ENCODE measurements at regions not wholly inside any gene's neighbourhood (a gene's known extent, or its start where the extent isn't known, plus 50 kb on each side); places are given as distances from the start of the nearest gene placed in this dataset.

DNA sequence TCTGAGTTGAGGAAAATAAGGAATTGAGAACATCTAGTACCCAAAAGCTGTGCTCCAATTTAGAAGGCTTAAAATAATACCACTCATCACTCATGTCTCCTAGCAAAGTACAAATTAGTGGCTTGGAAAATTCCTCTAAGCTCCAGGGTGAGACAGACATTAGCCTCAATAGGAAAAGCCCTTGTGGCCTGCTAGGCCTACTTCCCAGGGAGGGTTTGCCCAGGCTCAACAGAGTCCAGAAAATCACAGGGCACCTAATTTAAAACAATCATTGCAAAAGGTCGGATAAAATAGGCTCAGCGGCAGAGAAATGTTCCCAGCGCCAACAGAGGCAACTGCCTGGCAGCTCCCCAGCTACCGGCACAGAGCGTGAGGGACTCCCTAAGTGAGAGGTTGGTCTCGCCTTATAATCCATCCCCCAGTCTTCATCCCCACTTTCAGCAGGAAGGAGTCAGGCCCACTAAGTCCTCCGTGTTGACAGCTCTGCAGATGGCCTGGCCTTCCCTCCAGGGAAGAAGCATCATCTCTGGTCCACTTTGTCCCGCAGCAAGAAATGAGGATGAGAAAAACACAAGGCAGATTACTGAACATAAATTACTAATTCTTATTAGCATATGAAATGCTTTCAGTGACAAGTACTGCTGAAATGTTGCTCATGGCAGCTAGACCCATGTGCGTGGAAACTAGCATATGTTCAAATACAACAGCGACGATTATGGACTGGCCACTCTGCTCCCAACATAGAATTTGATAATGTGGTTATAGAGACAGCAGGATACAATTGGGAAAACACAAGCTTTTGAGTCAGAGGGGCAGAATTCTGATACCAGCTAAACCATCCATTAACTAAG is 1177.7 kb upstream of the AUTS2 start:
- Histone ChIP-seq H3K27ac (no peak overlapping the region), H3K4me3 (no peak overlapping the region), H3K4me1 (no peaks in the 10 kb centered on the region), H3K9me3 (no peaks in the 10 kb centered on the region), H3K27me3 (no peaks in the 10 kb centered on the region), H3K36me3 (no peaks in the 10 kb centered on the region)
- DNase-seq (no peak), ATAC-seq (ENCODE audit: low FRiP score in 2 of 2) (peak in 1 of 2 donors; percentile 31)
- no peak for TF ChIP-seq POLR2A (IDR thresholded peaks at IDR 0.05)
- 72 to 79% methylated on average over 10 to 11 of the region's 11 CpGs for WGBS, 2 donors

DNA sequence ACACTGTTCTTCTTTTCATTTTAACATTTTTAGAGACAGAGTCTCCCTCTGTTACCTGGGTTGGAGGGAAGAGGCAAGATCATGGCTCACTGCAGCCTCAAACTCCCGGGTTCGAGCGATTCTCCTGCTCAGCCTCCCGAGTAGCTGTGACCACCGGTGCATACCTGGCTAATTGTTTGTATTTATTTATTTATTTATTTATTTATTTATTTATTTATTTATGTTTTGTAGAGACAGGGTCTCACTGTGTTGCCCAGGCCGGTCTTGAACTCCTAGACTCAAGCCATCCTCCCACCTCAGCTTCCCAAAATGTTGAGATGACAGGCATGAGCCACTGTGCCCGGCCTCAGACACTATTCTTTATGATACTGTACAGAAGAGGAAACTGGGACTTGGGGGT is 1176.6 kb upstream of the AUTS2 start:
- DNase-seq: no peak
- WGBS, 2 donors: 91 to 95% methylated on average over 7 of the region's 7 CpGs
- H3K4me1 ChIP-seq: no peaks in the 10 kb centered on the region
- H3K36me3 ChIP-seq: no peaks in the 10 kb centered on the region
- H3K4me3 ChIP-seq: no peak overlapping the region
- TF ChIP-seq POLR2AphosphoS5 (IDR thresholded peaks at IDR 0.05): no peak
- no peak for TF ChIP-seq POLR2A (IDR thresholded peaks at IDR 0.05)
- TF ChIP-seq, protein P1, sequence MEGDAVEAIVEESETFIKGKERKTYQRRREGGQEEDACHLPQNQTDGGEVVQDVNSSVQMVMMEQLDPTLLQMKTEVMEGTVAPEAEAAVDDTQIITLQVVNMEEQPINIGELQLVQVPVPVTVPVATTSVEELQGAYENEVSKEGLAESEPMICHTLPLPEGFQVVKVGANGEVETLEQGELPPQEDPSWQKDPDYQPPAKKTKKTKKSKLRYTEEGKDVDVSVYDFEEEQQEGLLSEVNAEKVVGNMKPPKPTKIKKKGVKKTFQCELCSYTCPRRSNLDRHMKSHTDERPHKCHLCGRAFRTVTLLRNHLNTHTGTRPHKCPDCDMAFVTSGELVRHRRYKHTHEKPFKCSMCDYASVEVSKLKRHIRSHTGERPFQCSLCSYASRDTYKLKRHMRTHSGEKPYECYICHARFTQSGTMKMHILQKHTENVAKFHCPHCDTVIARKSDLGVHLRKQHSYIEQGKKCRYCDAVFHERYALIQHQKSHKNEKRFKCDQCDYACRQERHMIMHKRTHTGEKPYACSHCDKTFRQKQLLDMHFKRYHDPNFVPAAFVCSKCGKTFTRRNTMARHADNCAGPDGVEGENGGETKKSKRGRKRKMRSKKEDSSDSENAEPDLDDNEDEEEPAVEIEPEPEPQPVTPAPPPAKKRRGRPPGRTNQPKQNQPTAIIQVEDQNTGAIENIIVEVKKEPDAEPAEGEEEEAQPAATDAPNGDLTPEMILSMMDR (IDR thresholded peaks at IDR 0.05): no peak
- no peak for TF ChIP-seq EP300 (IDR thresholded peaks at IDR 0.05)
- no peaks in the 10 kb centered on the region for H3K9me3 ChIP-seq
- ATAC-seq (ENCODE audit: low FRiP score in 2 of 2): no peak
- H3K27me3 ChIP-seq: no peaks in the 10 kb centered on the region
- no peak overlapping the region for H3K27ac ChIP-seq

DNA sequence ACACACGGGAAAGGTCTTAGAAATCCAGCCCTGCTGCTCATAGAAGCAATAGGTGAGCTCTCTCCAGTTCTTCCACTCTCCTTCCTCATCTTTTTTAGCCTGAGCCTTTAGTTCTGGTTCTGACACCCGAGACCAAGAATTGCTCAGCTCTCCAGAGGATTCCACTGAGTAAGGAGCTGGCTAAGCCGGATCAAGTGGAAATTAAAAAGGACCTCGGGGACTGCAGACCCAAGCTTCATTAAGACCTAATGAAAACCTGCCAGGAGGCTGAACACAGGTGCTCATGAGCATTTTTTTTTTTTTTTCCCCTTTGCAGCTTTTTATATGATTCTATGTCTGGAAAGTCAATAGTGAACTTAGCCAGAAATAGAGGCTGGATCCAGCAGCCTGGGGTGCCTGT is 1176.0 kb upstream of the AUTS2 start:
- H3K27ac ChIP-seq: no peak overlapping the region
- no peaks in the 10 kb centered on the region for H3K4me1 ChIP-seq
- DNase-seq (no peak), ATAC-seq (ENCODE audit: low FRiP score in 2 of 2) (no peak)
- no peaks in the 10 kb centered on the region for H3K9me3 ChIP-seq
- no peak overlapping the region for H3K4me3 ChIP-seq
- H3K27me3 ChIP-seq: no peaks in the 10 kb centered on the region
- no peaks in the 10 kb centered on the region for H3K36me3 ChIP-seq
- WGBS, 2 donors: 57 to 68% methylated on average over 4 of the region's 4 CpGs
- TF ChIP-seq POLR2A (IDR thresholded peaks at IDR 0.05): no peak
- TF ChIP-seq, protein P1 (IDR thresholded peaks at IDR 0.05): no peak
- no peak for TF ChIP-seq EP300 (IDR thresholded peaks at IDR 0.05)
- no peak for TF ChIP-seq POLR2AphosphoS5 (IDR thresholded peaks at IDR 0.05)

DNA sequence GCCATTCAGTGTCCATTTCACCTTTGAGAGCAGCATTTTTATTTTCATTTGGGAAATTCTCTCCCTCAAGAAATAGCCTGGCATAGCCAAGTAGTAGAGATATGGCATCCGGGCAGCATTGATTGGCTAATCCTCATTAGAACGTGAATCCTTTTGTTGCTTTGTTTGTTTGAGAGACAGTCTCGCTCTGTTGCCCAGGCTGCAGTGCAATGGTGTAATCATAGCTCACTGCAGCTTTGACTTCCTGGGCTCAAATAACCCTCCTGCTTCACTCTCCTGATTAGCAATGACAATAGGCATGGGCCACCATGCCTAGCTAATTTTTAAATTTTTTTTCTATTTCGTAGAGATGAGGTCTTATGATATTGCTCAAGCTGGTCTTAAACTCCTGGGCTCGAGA is 1174.9 kb upstream of the AUTS2 start:
- no peaks in the 10 kb centered on the region for H3K36me3 ChIP-seq
- 82% methylated on average over 5 of the region's 5 CpGs for WGBS, 2 donors
- ATAC-seq (ENCODE audit: low FRiP score in 2 of 2): no peak

DNA sequence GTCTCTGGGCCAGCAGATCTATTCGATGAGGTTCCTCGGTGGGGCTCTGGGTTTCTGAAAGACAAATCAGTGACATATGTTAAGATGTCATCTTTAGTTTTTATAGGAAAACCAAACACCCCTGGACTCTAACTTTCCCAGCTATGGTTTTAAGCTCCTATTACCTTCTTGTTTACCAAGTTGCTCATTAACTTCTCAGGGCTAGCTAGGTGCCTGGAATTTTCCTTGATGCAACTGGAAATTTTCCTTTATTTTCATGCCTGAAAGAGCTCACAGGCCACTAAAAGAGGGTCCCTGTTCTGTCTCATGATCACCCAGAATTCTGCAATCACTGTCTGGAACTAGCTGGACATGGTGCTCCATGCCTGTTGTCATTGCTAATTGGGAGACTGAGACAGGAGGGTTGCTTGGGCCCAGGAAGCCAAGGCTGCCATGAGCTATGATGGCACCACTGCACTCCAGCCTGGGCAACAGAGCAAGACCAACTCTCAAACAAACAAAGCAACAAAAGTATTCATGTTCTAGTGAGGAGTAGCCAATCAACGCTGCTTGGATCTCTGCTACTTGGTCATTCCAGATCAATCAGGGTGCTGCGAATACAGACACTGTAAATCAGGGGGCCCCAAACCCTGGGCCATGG is 1173.5 kb upstream of the AUTS2 start:
- WGBS, 2 donors: 72 to 92% methylated on average over 2 to 4 of the region's 4 CpGs
- ATAC-seq (ENCODE audit: low FRiP score in 2 of 2) (no peak), DNase-seq (no peak)
- no peak for TF ChIP-seq POLR2A (IDR thresholded peaks at IDR 0.05)
- H3K4me3 ChIP-seq: no peak overlapping the region
- no peaks in the 10 kb centered on the region for H3K27me3 ChIP-seq
- H3K9me3 ChIP-seq: no peaks in the 10 kb centered on the region
- no peak overlapping the region for H3K27ac ChIP-seq
- no peaks in the 10 kb centered on the region for H3K36me3 ChIP-seq
- H3K4me1 ChIP-seq: no peaks in the 10 kb centered on the region

More for the DNA sequence above, 1174.9 kb upstream of the AUTS2 start:
- TF ChIP-seq POLR2A (IDR thresholded peaks at IDR 0.05) (no peak), POLR2AphosphoS5 (IDR thresholded peaks at IDR 0.05) (no peak), EP300 (IDR thresholded peaks at IDR 0.05) (no peak)
- TF ChIP-seq, protein P1 (IDR thresholded peaks at IDR 0.05): no peak
- H3K27ac ChIP-seq: no peak overlapping the region
- no peaks in the 10 kb centered on the region for H3K27me3 ChIP-seq
- H3K4me3 ChIP-seq: no peak overlapping the region
- DNase-seq: no peak
- no peaks in the 10 kb centered on the region for H3K9me3 ChIP-seq
- H3K4me1 ChIP-seq: no peaks in the 10 kb centered on the region
